CD14-positive monocyte (primary cell): ENCODE measurements at regions not wholly inside any gene's neighbourhood (a gene's known extent, or its start where the extent isn't known, plus 50 kb on each side); places are given as distances from the start of the nearest gene placed in this dataset.

ENCODE experiments used
- DNase-seq, 3 donors: peaks; one replicate each; pipeline ENCODE4 v3.0.0-alpha.2; 2011 to 2022
- H2AFZ ChIP-seq: 2 replicates; pipeline ENCODE4 v1.6.0; 2012; ENCODE audit warnings: mild to moderate bottlenecking, low read depth, low read length, inconsistent platforms; ENCODE audit not compliant: insufficient read depth, poor library complexity, severe bottlenecking
- H3K27ac ChIP-seq, 2 donors: 1 replicate in 1 of 2; 2 replicates in 1 of 2; pipeline ENCODE4 v1.5.1; 2012 to 2013; ENCODE audit warnings: low read length in 2 of 2, control low read depth in 1 of 2, inconsistent platforms in 1 of 2, low read depth in 1 of 2, mild to moderate bottlenecking in 1 of 2
- H3K27me3 ChIP-seq, 2 donors: one replicate each; pipeline versions ENCODE4 v1.6.0 to v1.6.1; 2011 to 2013; ENCODE audit warnings: low read length in 2 of 2; ENCODE audit not compliant: control insufficient read depth in 2 of 2, insufficient read depth in 2 of 2
- H3K36me3 ChIP-seq, 2 donors: replicated peaks in 1 of 2; 1 replicate in 1 of 2; 2 replicates in 1 of 2; pipeline versions ENCODE4 v1.5.1 to v1.6.1; 2012 to 2013; ENCODE audit warnings: low read length in 2 of 2, control low read depth in 1 of 2, inconsistent platforms in 1 of 2, mild to moderate bottlenecking in 1 of 2; ENCODE audit not compliant: insufficient read depth in 2 of 2, control insufficient read depth in 1 of 2
- H3K4me1 ChIP-seq, 2 donors: 1 replicate in 1 of 2; 2 replicates in 1 of 2; pipeline versions ENCODE4 v1.5.1 to v1.6.1; 2012 to 2013; ENCODE audit warnings: low read length in 2 of 2, control low read depth in 1 of 2, inconsistent platforms in 1 of 2, mild to moderate bottlenecking in 1 of 2, moderate library complexity in 1 of 2; ENCODE audit not compliant: insufficient read depth in 2 of 2, control insufficient read depth in 1 of 2
- H3K4me2 ChIP-seq: replicated peaks from 2 replicates; pipeline ENCODE3; 2012; ENCODE audit warnings: low read length, moderate library complexity, mild to moderate bottlenecking; ENCODE audit not compliant: poor library complexity, severe bottlenecking; ENCODE audit errors: extremely low read depth
- H3K4me3 ChIP-seq, 3 experiments: fragments of 200-600 bp in 1 of 3; sonication (generic) in 1 of 3; replicated peaks in 1 of 3; 1 replicate in 2 of 3; 2 replicates in 1 of 3; pipeline ENCODE4 v1.5.1; 2011 to 2013; ENCODE audit warnings: low read length in 3 of 3, mild to moderate bottlenecking in 3 of 3, control low read depth in 2 of 3, low read depth in 2 of 3, inconsistent platforms in 1 of 3, moderate library complexity in 1 of 3
- H3K79me2 ChIP-seq: 2 replicates; pipeline ENCODE4 v1.6.0; 2012; ENCODE audit warnings: mild to moderate bottlenecking, control low read depth, inconsistent platforms, low read length, moderate library complexity; ENCODE audit not compliant: insufficient read depth
- H3K9ac ChIP-seq: 2 replicates; pipeline ENCODE4 v1.6.0; 2017; ENCODE audit warnings: low read length, mild to moderate bottlenecking; ENCODE audit not compliant: insufficient read depth, poor library complexity, severe bottlenecking
- H3K9me3 ChIP-seq, 2 donors: replicated peaks in 1 of 2; 1 replicate in 1 of 2; 2 replicates in 1 of 2; pipeline versions ENCODE4 v1.5.1 to v1.6.1; 2012 to 2013; ENCODE audit warnings: low read length in 2 of 2, control low read depth in 1 of 2; ENCODE audit not compliant: control insufficient read depth in 1 of 2, insufficient read depth in 1 of 2
- H4K20me1 ChIP-seq: 2 replicates; pipeline ENCODE4 v1.6.0; 2012; ENCODE audit warnings: mild to moderate bottlenecking, low read length, control low read depth, moderate library complexity; ENCODE audit not compliant: insufficient read depth
- H3K27ac Mint-ChIP-seq, 7 donors: one replicate each; pipeline ENCODE4 v1.8.0; 2020; ENCODE audit warnings: mild to moderate bottlenecking in 7 of 7, mixed read lengths in 7 of 7, moderate library complexity in 6 of 7, inconsistent platforms in 2 of 7
- H3K27me3 Mint-ChIP-seq, 3 donors: one replicate each; pipeline ENCODE4 v1.8.0; 2021 to 2022; ENCODE audit warnings: low read depth in 3 of 3, mild to moderate bottlenecking in 3 of 3, mixed read lengths in 3 of 3, moderate library complexity in 3 of 3, inconsistent platforms in 1 of 3
- H3K36me3 Mint-ChIP-seq, 2 donors: one replicate each; pipeline ENCODE4 v1.8.0; 2020; ENCODE audit warnings: mixed read lengths in 2 of 2, inconsistent platforms in 1 of 2, mild to moderate bottlenecking in 1 of 2
- H3K4me1 Mint-ChIP-seq: one replicate; pipeline ENCODE4 v1.8.0; 2020; ENCODE audit warnings: mild to moderate bottlenecking, mixed read lengths
- H3K4me3 Mint-ChIP-seq, 2 donors: one replicate each; pipeline ENCODE4 v1.8.0; 2020; ENCODE audit warnings: mild to moderate bottlenecking in 2 of 2, mixed read lengths in 2 of 2, moderate library complexity in 1 of 2
- H3K9me3 Mint-ChIP-seq, 7 donors: one replicate each; pipeline ENCODE4 v1.8.0; 2020 to 2022; ENCODE audit warnings: mixed read lengths in 7 of 7, mild to moderate bottlenecking in 6 of 7, moderate library complexity in 6 of 7, inconsistent platforms in 2 of 7
- WGBS: methylation state at CpG from one replicate; pipeline ENCODE4 v1.1.5; 2013; ENCODE audit warnings: missing lambda C conversion rate; ENCODE audit not compliant: insufficient coverage; 5-methylcytosine and 5-hydroxymethylcytosine counted together
- intact Hi-C, 2 donors: fragments of 100-400 bp; cut with micrococcal nuclease; formaldehyde crosslinking; loops; one replicate each; pipeline versions ENCODE4 v1.15.0 to v1.15.1; 2023
- TF ChIP-seq, protein P1 (sequence below): fragments of 200-600 bp; IDR thresholded peaks from one replicate; pipeline ENCODE4 v1.8.0; 2022; ENCODE audit warnings: antibody characterized with exemption, mild to moderate bottlenecking

DNA sequence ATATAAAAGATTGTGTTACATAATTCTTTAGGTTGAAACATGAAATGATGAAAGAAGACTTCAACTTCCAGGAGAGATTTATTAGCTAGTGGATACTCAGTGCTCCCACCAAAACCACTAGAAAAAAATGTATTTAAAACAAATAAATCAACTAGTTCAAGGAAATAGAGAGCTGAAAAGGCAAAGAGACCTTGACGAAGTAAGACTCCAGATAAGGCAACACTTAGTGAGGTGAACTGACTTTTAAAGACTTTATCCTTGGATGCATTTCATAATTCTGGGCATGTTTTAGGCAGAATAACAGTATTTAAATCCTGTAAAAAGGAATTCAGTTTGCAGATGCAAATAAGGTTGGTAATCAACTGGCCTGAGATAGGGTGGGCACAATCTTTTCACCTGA lies 1150.7 kb downstream of the FSCB start:
- no peaks in the 10 kb centered on the region for H3K27me3 ChIP-seq
- H4K20me1 ChIP-seq = no peaks in the 10 kb centered on the region
- no CpG with 5 or more reads among the region's 1 CpG for WGBS
- H3K4me1 ChIP-seq = no peaks in the 10 kb centered on the region
- no peaks in the 10 kb centered on the region for H3K79me2 ChIP-seq
- H3K4me3 ChIP-seq = no peak overlapping the region
- no peak overlapping the region for H3K27ac ChIP-seq
- H3K4me3 Mint-ChIP-seq = no peak overlapping the region
- no peak overlapping the region for H2AFZ ChIP-seq
- no peak for DNase-seq
- intact Hi-C loops = no loop called here
- no peaks in the 10 kb centered on the region for H3K27me3 Mint-ChIP-seq
- TF ChIP-seq, protein P1, sequence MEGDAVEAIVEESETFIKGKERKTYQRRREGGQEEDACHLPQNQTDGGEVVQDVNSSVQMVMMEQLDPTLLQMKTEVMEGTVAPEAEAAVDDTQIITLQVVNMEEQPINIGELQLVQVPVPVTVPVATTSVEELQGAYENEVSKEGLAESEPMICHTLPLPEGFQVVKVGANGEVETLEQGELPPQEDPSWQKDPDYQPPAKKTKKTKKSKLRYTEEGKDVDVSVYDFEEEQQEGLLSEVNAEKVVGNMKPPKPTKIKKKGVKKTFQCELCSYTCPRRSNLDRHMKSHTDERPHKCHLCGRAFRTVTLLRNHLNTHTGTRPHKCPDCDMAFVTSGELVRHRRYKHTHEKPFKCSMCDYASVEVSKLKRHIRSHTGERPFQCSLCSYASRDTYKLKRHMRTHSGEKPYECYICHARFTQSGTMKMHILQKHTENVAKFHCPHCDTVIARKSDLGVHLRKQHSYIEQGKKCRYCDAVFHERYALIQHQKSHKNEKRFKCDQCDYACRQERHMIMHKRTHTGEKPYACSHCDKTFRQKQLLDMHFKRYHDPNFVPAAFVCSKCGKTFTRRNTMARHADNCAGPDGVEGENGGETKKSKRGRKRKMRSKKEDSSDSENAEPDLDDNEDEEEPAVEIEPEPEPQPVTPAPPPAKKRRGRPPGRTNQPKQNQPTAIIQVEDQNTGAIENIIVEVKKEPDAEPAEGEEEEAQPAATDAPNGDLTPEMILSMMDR = no peak
- H3K4me1 Mint-ChIP-seq = no peaks in the 10 kb centered on the region
- peaks cover 0 to 11% (median 4%) of the 10 kb centered on the region in 7 donors for H3K9me3 Mint-ChIP-seq
- no peaks in the 10 kb centered on the region for H3K36me3 ChIP-seq
- H3K36me3 Mint-ChIP-seq = no peaks in the 10 kb centered on the region
- no peak overlapping the region for H3K4me2 ChIP-seq
- no peak overlapping the region for H3K9ac ChIP-seq
- H3K27ac Mint-ChIP-seq = no peak overlapping the region
- H3K9me3 ChIP-seq = peaks cover 6 to 11% of the 10 kb centered on the region in 2 donors

DNA sequence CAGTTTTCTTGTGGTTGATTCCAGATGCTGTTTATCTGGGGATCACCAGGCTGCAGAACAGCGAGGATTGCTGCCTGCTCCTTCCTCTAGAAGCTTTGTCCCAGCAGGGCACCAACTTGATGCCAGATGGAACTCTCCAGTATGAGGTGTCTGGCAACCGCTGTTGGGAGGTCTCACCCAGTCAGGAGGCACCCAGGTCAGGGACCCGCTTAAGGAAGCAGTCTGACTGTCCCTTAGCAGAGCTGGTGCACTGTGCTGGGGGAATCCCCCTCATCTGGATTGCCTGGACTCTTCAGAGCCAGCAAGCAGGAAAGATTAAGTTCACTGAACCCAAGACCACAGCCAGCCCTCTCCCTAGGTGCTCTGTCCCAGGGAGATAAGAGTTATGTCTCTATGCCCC lies 1165.2 kb downstream of the FSCB start:
- no peaks in the 10 kb centered on the region for H3K36me3 ChIP-seq
- no peak overlapping the region for H3K4me3 ChIP-seq
- no peak overlapping the region for H2AFZ ChIP-seq
- H3K9ac ChIP-seq = no peak overlapping the region
- intact Hi-C loops = no loop called here
- WGBS = 94% methylated on average over 3 of the region's 3 CpGs
- no peaks in the 10 kb centered on the region for H3K27me3 ChIP-seq
- peaks cover 0 to 9% of the 10 kb centered on the region in 2 donors for H3K9me3 ChIP-seq
- H3K4me2 ChIP-seq = no peak overlapping the region
- H3K79me2 ChIP-seq = no peaks in the 10 kb centered on the region
- TF ChIP-seq, protein P1 = no peak
- H4K20me1 ChIP-seq = no peaks in the 10 kb centered on the region
- peaks cover 0 to 2% (median 0%) of the 10 kb centered on the region in 3 donors for H3K27me3 Mint-ChIP-seq
- H3K4me1 ChIP-seq = no peaks in the 10 kb centered on the region
- H3K4me3 Mint-ChIP-seq = no peak overlapping the region
- no peaks in the 10 kb centered on the region for H3K4me1 Mint-ChIP-seq
- H3K36me3 Mint-ChIP-seq = no peaks in the 10 kb centered on the region
- no peak overlapping the region for H3K27ac ChIP-seq
- DNase-seq = no peak
- H3K9me3 Mint-ChIP-seq = peaks cover 2 to 16% (median 15%) of the 10 kb centered on the region in 7 donors
- no peak overlapping the region for H3K27ac Mint-ChIP-seq
